ENCODE measurements at regions not wholly inside any gene's neighbourhood (a gene's known extent, or its start where the extent isn't known, plus 50 kb on each side); places are given as distances from the start of the nearest gene placed in this dataset.

- Histone ChIP-seq H3K9me3 (no peaks in the 10 kb centered on the region), H3K4me1 (peaks cover 52% of the 10 kb centered on the region), H3K27ac (peak overlapping the region; percentile 90), H3K4me3 (no peak overlapping the region), H3K27me3 (peaks cover 8% of the 10 kb centered on the region), H3K36me3 (no peaks in the 10 kb centered on the region)
- WGBS = 67% methylated on average over 18 of the region's 42 CpGs
- TF ChIP-seq EP300 (IDR thresholded peaks at IDR 0.05) = no peak
- TF ChIP-seq POLR2AphosphoS5 (IDR thresholded peaks at IDR 0.05) = peak; percentile 81 to 96 (median 83)
- no peak for TF ChIP-seq POLR2A (IDR thresholded peaks at IDR 0.05)
- no peak for TF ChIP-seq CTCF (IDR thresholded peaks at IDR 0.05)
- DNase-seq (ENCODE audit: low spot score in 2 of 2) = no peak
Measured at GRCh38 chr21:43300496-43301408, 126.2 kb downstream of the SIK1 start.

- no peaks in the 10 kb centered on the region for H3K9me3 ChIP-seq
- H3K27me3 ChIP-seq = peaks cover 5% of the 10 kb centered on the region
- H3K36me3 ChIP-seq = no peaks in the 10 kb centered on the region
- no peak for DNase-seq (ENCODE audit: low spot score in 2 of 2)
- no peak overlapping the region for H3K4me3 ChIP-seq
- H3K4me1 ChIP-seq = peaks cover 51% of the 10 kb centered on the region
- no peak overlapping the region for H3K27ac ChIP-seq
- no peak for TF ChIP-seq EP300 (IDR thresholded peaks at IDR 0.05)
- 70% methylated on average over 30 of the region's 34 CpGs for WGBS
Measured at GRCh38 chr21:43299441-43300277, 127.3 kb downstream of the SIK1 start.

GRCh38 chr21:43298546-43299440, 128.1 kb downstream of the SIK1 start:
- Histone ChIP-seq H3K4me3 (no peak overlapping the region), H3K36me3 (no peaks in the 10 kb centered on the region), H3K9me3 (no peaks in the 10 kb centered on the region), H3K27ac (no peak overlapping the region), H3K4me1 (peaks cover 43% of the 10 kb centered on the region), H3K27me3 (peaks cover 5% of the 10 kb centered on the region)
- 95% methylated on average over 55 of the region's 55 CpGs for WGBS
- DNase-seq (ENCODE audit: low spot score in 2 of 2) = no peak
- no peak for TF ChIP-seq POLR2AphosphoS5 (IDR thresholded peaks at IDR 0.05)
- TF ChIP-seq EP300 (IDR thresholded peaks at IDR 0.05) = no peak
- no peak for TF ChIP-seq CTCF (IDR thresholded peaks at IDR 0.05)
- TF ChIP-seq POLR2A (IDR thresholded peaks at IDR 0.05) = no peak

- Histone ChIP-seq H3K4me1 (peaks cover 35% of the 10 kb centered on the region), H3K27me3 (peaks cover 5% of the 10 kb centered on the region), H3K36me3 (no peaks in the 10 kb centered on the region), H3K4me3 (no peak overlapping the region), H3K27ac (no peak overlapping the region), H3K9me3 (no peaks in the 10 kb centered on the region)
- TF ChIP-seq POLR2A (IDR thresholded peaks at IDR 0.05) (no peak), CTCF (IDR thresholded peaks at IDR 0.05) (no peak), EP300 (IDR thresholded peaks at IDR 0.05) (no peak), POLR2AphosphoS5 (IDR thresholded peaks at IDR 0.05) (no peak)
- no CpG with 5 or more reads among the region's 11 CpGs for WGBS
- no peak for DNase-seq (ENCODE audit: low spot score in 2 of 2)
Measured at GRCh38 chr21:43297989-43298388, 128.9 kb downstream of the SIK1 start.

GRCh38 chr21:43297391-43297981, 128.7 kb downstream of the CRYAA start:
- H3K9me3 ChIP-seq = no peaks in the 10 kb centered on the region
- no peak for TF ChIP-seq EP300 (IDR thresholded peaks at IDR 0.05)
- no peak for TF ChIP-seq CTCF (IDR thresholded peaks at IDR 0.05)
- TF ChIP-seq POLR2A (IDR thresholded peaks at IDR 0.05) = no peak
- no peak for TF ChIP-seq POLR2AphosphoS5 (IDR thresholded peaks at IDR 0.05)
- WGBS = 82% methylated on average over 11 of the region's 18 CpGs

More at GRCh38 chr21:43297391-43297981, 128.7 kb downstream of the CRYAA start:
- Histone ChIP-seq H3K4me1 (peaks cover 30% of the 10 kb centered on the region), H3K4me3 (no peak overlapping the region), H3K27ac (no peak overlapping the region), H3K36me3 (no peaks in the 10 kb centered on the region), H3K27me3 (peaks cover 5% of the 10 kb centered on the region)
- no peak for DNase-seq (ENCODE audit: low spot score in 2 of 2)
